ENCODE measurements at regions not wholly inside any gene's neighbourhood (a gene's known extent, or its start where the extent isn't known, plus 50 kb on each side); places are given as distances from the start of the nearest gene placed in this dataset.
A peak's percentile ranks its signal among the peaks of the same experiment; 100 is the strongest.

- TF ChIP-seq CTCF (conservative IDR thresholded peaks at IDR 0.05; ENCODE audit: low read depth), result no peak
- ChIA-PET POLR2A (ENCODE audit: low non-redundant PET) (no interaction called here), CTCF (no interaction called here)
- DNase-seq (ENCODE audit: low spot score), result peak; percentile 79
- H3K27ac ChIP-seq, result peak overlapping the region; percentile 72
Observed at GRCh38 chr13:44744880-44745633, 168.9 kb upstream of the TSC22D1 start.

GRCh38 chr13:44739539-44739938 lies 163.4 kb upstream of the TSC22D1 start:
- no peak for DNase-seq (ENCODE audit: low spot score)
- no peak for TF ChIP-seq CTCF (conservative IDR thresholded peaks at IDR 0.05; ENCODE audit: low read depth)
- CTCF ChIA-PET, result no interaction called here

GRCh38 chr13:44739120-44739519 lies 163.0 kb upstream of the TSC22D1 start:
- POLR2A ChIA-PET (ENCODE audit: low non-redundant PET), result no interaction called here
- CTCF ChIA-PET, result no interaction called here
- no peak for TF ChIP-seq CTCF (conservative IDR thresholded peaks at IDR 0.05; ENCODE audit: low read depth)
- H3K27ac ChIP-seq, result no peak overlapping the region
- no peak for DNase-seq (ENCODE audit: low spot score)

More at GRCh38 chr13:44739539-44739938, 163.4 kb upstream of the TSC22D1 start:
- POLR2A ChIA-PET (ENCODE audit: low non-redundant PET), result no interaction called here
- H3K27ac ChIP-seq, result no peak overlapping the region

- ChIA-PET CTCF (no interaction called here), POLR2A (ENCODE audit: low non-redundant PET) (no interaction called here)
- no peak overlapping the region for H3K27ac ChIP-seq
- DNase-seq (ENCODE audit: low spot score), result no peak
- no peak for TF ChIP-seq CTCF (conservative IDR thresholded peaks at IDR 0.05; ENCODE audit: low read depth)
Observed at GRCh38 chr13:44738463-44738862, 162.3 kb upstream of the TSC22D1 start.

GRCh38 chr13:44735806-44736205 lies 159.7 kb upstream of the TSC22D1 start:
- DNase-seq (ENCODE audit: low spot score), result no peak
- CTCF ChIA-PET, result no interaction called here
- POLR2A ChIA-PET (ENCODE audit: low non-redundant PET), result no interaction called here
- 0 out of 2 replicates have a peak overlapping the region, but pooled peaks have one; percentile 83 for H3K27ac ChIP-seq
- no peak for TF ChIP-seq CTCF (conservative IDR thresholded peaks at IDR 0.05; ENCODE audit: low read depth)

GRCh38 chr13:44734201-44734707 lies 158.1 kb upstream of the TSC22D1 start:
- no peak for TF ChIP-seq CTCF (conservative IDR thresholded peaks at IDR 0.05; ENCODE audit: low read depth)
- H3K27ac ChIP-seq, result peak overlapping the region; percentile 83
- ChIA-PET POLR2A (ENCODE audit: low non-redundant PET) (no interaction called here), CTCF (interaction anchor here (0.5 kb wide), 1 partner anchor 108 kb away, joined by 4 read pairs; no protein-coding TSS in a partner anchor)
- DNase-seq (ENCODE audit: low spot score), result no peak
